ENCODE measurements at regions not wholly inside any gene's neighbourhood (a gene's known extent, or its start where the extent isn't known, plus 50 kb on each side); places are given as distances from the start of the nearest gene placed in this dataset.

DNA sequence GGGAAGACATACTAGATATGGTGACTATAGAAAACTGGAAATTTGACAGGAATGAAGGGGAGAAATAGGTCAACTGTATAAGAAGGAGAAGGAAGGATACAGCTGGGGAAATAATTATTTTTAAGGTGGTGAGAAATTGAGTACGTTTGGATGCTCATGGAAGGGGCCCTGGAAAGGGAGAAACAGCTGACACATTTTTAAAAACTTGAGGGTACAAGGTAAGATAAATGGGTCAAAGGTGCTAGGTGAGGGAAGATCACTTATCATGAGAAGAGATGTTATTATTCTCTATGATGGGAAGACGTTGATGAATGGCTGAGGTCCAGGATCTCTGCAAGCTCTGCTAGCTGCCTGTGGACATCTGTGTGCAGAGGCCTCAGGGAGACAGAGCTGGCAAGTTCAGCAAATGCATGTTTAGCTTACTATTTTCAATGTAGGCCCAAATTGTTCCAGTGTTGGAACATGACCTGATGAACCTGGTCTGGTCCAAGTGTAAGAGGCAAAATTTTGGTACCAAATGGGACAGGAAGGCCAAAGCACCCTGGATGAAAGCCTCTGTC is 181.7 kb downstream of the MTRR start:
- no peak for DNase-seq (ENCODE audit: low spot score)

DNA sequence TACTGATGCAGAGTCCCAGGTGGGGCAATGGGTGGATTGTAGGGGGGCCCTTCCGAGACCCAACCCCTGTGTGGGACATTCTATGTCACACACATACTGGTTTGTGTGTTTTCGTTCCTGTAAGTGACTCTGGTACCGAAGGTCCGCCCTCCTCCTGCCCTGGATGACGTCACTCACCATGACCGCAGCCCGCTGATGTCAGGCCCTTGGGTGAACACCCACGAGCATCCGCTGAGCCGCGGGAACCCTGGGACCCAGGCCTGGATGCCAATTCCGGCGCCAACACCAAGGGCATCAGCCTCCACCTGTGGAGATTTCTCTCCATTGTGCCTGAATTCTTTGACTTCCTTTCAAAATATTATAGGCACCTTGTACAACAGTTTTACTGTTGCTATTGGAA is 184.3 kb downstream of the MTRR start:
- no peak for DNase-seq (ENCODE audit: low spot score)

DNA sequence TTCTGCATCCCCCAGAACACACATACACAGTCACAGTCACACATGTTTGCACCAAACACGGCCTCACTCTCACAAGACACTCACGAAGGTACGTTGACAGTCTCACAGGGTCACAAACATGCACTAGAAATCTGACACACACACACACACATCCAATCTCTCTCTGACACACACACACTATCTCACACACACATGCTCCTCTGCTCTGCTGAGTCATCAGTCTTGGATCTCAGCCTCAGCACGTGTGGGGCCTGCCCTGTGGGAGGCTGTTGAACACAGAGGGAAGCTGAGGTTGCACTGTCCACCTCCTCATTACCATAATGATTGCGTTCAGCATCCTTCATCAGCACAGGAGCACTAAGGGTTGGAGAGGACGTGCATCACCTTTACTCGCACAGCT is 188.8 kb downstream of the MTRR start:
- no peak for DNase-seq (ENCODE audit: low spot score)

DNA sequence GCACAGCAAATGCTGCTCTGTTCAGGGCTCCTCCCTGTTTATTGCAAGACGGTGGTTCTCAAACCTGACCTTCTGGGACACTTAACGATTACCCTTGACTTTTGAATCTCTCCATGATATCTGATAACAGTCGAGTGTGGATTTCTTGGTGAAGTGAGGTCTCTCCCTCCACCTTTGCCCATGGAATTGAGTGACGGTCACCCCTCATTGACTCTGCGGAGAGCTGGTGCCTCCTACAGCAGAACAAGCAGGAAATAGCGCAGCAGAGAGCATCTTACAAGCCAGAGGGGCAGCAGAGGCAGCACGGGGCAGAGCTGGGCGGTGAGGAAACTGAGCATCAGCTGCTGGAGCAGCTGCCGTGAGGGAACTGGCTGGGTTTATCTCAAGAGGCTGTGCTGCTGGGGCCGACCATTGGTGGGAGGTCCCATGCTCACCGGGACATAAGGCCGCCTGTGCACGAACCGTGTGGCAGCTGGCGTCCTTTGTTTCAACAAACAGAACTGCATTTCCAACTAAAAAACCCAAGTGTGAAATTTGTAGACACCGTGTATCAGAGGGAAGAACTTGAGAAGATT is 189.8 kb downstream of the MTRR start:
- no peak for DNase-seq (ENCODE audit: low spot score)

DNA sequence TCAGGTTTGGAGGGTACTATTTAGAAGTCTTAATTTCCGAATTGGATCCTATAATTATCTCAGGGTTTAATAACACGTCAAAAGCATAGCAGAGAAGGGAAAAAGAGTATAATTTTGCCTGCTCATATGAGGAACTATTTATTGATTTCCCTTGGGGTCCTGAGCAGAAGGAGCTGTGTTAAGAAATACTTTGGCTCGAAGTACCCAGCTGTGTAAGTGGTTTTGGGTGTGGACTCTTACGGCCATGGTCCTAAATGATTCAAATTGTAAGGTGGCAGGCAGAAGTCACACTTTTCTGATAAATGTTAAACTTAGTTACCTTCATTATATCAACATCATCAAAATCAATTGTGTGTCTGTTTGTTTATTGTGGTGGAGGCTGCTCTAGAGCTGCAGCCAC is 190.4 kb downstream of the MTRR start:
- DNase-seq (ENCODE audit: low spot score) = no peak

DNA sequence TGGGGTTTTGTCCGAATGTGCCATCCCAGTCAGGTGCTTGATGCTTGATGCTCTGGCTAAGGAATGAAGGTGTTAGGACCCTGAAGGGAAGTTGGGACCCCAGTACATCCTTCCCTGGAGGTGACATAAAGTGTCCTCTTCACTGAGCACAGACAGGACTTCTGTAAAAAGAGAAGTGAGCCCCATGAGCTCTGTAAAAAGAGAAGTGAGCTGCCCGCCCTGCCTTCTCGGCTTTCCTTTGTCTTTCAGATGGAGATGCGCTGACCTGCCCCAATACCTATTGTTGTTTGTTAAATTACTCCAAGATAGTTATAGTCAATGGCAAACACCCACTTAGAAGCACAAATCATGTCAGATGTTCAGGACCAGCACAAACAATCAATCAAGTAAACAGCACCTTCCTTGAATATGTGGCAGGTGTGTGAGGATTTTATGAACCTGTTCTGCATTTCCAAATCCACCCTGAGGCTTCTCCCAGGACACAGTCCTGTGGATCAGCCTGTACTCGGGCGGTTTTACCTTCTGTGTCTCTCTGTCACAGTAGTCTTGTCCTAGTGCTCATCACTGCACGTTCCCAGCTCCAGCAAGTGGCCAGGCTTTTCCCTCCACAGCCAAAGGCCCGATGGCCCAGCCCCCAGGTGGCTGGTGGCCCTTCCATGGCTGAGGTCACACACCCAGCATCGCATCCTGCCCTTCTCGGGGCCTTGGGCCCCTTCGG is 191.4 kb downstream of the MTRR start:
- no peak for DNase-seq (ENCODE audit: low spot score)

DNA sequence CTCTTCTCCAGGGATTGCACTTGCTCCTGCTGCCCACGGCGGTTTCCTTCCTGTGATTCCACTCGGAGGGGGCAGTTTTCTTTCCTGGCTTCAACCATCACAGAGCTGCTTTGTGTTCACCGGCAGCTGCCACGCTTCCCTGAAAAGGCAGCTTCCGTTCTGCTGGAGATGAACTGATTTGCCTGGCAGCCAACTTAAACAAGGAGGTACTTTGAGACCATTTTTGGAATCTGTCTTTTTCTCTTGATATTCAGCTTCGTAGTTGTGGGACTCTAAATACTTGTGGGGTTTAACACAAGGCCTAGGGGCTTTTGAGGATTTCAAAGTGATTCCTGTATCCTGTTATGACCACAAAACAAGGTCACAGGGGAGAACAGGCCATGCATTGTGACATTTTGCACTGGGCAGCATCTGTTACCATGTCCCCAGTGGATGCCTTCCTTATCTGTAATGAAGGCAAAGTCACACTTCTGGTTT is 192.0 kb downstream of the MTRR start:
- no peak for DNase-seq (ENCODE audit: low spot score)

DNA sequence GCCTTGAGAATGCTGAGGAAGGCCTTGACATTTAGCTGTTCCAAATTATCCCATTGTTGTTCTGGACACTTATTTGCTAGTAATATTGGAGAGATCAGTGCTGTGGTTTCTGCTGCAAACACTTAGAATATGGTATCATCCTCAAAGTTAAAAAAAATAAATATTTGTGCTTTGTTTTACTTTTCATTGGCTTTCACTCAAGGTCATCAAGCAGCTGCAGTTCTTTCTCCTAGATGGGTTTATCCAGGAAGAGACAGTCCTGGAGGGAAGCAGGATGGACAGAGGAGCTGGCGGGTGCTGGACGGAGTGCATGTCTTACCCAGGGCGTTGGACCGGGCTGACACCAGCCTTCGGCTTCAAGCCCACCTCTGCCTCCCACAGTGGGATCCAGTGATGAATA is 193.6 kb downstream of the MTRR start:
- DNase-seq (ENCODE audit: low spot score) = no peak

DNA sequence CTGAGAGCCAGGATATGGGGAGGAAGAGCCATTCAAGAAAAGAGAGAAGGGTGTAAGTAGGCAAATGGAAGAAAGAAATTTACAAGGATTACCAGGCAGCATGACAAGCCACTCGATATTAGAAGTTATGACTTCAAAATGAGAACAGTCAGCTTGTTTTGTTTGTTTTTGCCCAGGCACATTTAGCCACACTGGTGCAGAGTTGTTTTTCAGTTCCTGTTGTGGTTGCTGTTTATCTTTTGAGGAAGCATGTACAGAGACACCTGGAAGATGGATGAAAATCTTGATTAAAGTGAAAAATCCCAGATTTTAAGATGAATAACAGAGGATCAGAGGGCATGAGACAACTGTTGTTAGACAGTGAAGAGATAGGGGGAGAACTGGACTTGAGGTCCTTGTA is 199.1 kb downstream of the MTRR start:
- DNase-seq (ENCODE audit: low spot score) = no peak

DNA sequence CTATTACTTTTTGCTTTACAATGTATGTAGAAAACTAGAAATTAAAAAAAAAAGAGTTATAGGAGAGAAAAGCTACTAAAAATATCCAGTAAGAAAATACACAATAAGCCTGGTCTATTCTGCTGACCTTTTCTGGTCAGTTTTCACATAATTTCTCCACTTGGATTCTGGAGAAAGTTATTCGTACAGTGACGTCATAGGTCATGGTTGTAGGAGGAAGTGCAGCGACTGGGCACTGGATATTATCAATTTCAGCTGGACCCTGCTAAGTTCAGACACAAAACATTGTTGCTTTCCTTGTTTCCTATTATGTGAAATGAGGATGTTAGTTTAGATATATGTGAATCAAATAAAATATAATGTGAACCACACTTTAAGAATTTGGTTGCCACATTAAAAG is 201.2 kb downstream of the MTRR start:
- no peak for DNase-seq (ENCODE audit: low spot score)

DNA sequence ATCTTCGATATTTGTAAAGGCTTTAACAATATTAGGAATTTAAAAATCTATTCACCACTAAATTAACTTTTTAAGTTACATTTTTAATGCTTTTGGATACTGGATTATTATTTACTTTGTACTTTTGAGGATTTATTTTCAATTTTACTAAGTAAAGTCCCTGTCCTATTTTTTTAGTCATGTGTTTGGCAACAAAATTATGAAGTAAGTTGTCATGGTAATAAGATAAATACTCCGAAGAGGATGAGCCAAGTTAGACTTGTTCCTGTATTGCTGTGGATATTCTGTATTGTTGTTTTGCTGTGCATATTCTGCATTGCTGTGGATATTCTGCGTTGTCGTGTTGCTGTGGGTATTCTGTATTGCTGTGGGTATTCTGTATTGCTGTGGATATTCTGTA is 210.1 kb downstream of the MTRR start:
- no peak for DNase-seq (ENCODE audit: low spot score)

DNA sequence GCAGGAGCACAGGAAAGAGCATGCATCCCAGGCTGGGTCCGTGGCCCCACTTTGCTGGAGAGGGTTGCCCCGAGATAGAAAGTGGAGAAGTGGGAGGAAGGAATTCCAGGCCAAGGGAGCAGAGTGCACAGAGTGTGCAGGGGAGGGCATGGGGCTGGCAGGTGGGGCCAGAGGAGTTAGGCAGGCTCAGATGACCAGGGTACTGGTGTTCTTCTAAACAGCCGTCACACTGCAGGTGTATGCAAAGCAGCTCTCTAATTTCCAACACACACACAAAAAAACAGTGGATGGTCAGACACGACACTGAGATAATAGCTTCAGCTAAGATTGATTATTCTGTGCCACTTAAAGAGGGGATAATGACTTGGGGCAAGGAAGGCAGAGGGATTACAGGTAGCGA is 212.2 kb downstream of the MTRR start:
- no peak for DNase-seq (ENCODE audit: low spot score)

DNA sequence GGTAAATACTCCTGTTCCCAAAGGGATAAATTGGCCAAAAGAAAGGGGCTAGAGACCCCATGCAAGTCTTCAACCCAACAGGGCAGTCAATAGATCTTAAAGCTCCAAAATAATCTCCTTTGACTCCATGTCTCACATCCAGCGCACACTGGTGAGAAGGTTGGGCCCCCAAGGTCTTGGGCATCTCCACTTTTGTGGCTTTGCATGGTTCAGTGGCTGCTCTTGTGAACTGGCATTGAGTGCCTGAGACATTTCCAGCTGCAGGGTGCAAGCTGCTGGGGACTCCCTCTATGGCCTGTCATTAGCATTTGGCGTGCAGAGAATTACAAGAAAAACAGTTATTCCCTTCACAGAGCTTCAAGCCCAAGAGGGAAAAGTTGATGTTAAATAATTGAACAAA is 224.7 kb downstream of the MTRR start:
- DNase-seq (ENCODE audit: low spot score) = no peak

DNA sequence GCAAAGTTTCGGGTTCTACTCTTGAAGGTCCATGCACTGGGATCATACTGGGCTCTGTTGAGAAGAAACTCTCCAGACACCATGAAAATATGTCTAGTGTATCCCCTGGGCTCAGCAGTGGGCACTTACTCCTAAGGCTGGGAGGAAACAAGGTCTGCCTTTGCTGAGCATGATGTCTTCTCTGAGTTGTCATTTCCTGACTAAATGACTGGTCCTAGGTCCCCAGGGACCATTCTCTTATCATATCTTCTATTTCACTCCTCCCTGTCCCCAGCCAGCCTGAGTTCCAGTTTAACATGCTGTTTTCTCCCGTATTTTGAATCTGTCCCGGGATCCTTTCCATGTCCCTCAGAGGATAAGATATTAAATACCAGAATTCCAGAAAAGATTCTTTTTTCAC is 225.4 kb downstream of the MTRR start:
- no peak for DNase-seq (ENCODE audit: low spot score)

DNA sequence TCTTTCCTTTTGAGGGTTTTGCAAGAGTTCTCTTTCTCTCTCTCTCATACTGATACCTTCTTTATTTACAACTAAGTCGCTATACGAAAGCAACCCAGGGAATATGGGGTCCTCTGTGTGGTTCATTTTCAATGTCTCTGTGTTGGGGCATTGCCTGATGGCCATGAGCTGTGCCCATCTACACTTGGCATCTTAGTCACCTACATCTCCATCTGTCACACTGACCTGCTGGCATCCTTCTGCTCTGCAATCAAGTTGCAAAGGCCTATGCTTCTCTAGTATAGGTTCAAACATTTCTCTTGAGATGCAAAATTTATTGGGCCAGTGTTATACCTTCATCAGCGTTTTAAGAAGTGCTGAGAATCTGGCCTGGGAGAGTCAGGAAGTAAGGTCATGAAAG is 228.2 kb downstream of the MTRR start:
- no peak for DNase-seq (ENCODE audit: low spot score)

DNA sequence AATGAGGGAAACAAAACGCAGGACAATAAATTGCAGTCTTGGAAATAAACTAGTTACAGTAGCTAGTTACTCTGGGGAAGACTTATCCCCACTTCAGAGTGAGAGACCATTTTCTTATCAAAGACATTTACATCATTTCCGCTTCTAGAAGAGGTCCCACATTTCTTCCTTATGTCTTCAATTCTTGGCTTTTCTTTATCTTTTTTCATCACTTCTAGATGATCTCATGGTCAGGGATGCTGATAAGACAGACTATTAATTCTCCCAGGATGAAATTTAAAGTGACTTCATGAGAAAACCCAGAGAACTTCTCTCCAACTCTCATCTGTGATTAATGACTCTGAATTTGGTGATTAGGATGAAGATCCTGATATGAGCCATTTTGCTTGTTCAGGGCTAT is 229.1 kb downstream of the MTRR start:
- no peak for DNase-seq (ENCODE audit: low spot score)

DNA sequence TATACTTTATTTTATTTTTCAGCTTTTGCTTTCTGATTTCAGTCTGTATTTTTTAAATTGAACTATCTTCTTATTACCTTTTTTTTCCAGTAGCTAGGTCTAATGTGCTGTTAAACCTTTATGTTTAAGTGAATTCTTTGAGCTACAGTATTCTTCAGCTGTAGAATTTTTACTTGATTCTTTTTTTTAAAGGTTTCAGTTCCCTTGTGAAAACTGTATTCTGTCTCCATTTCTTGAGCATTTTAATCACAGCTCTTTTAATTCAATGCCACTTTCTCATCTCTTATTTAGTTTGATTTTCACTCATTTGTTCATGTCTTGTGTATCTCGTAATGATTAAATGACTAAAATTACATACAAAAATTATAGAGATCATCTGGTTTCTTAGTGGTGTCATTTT is 233.8 kb downstream of the MTRR start:
- DNase-seq (ENCODE audit: low spot score) = no peak

DNA sequence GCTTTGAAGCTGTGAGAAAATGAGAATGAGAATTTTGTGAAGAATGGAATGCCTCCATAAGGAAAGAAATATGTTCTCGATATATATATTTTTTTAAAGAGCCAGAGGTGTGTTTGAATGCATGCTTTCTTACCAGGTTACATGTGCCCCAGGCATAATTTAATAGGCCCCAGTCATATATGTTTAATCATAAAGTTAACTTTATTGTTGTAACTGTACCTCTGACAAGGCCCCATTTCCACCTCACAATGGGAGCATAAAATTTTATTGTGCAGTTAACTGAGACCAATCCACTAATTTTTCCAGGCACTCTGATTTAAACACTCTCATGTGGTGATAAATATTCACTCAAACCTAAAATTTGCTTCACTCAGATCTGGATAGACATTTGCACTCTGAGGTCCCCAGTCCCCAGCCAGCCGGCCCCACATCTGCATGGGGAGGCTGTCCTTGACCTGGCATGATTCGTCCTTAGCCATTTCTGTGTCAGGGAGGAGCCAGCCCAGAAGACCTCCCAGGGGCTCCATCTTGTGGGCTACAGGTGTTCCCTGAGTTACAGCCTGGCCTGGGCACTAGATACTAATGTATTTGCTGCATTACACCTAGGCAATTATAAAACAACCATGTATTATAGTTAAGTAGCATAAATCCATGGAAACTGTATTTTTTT is 245.8 kb downstream of the MTRR start:
- no peak for DNase-seq (ENCODE audit: low spot score)

DNA sequence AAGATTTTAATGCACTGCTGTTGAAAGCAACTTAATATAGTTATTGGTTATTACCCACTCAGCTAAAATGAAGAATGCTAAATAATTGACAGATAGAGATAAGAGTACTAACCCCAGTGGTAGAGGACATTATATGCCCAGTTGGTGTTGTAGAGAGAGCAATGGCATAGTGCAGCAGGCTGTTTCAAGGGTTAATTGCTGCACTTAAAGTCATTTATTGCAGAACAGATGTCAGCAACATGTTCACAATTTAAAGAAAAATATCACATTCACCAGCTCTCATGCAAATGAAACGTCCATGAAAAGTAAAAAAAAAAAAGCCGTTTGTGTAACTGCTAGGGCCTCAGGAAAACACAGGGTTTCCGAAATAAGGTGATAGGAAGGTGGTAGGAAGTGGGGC is 254.6 kb downstream of the MTRR start:
- no peak for DNase-seq (ENCODE audit: low spot score)

DNA sequence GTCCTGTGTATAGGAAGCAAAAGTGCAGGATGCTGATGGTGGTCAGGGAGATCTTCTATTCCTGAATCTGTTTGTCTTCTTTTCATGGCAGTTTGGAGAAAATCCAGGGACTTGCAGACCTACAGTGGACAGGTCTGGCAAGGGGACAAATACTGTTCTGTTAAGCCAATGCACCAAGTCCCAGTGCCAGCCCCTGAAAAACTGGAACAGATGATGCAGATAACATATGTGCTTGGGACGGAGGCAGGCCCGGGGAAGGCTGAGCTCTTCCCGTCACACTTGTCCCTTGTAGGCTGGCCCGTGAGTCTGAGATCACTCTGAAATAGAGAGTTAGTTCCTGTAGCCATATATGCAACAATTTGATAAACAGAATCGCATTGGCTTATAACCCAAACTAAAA is 265.7 kb downstream of the MTRR start:
- no peak for DNase-seq (ENCODE audit: low spot score)

DNA sequence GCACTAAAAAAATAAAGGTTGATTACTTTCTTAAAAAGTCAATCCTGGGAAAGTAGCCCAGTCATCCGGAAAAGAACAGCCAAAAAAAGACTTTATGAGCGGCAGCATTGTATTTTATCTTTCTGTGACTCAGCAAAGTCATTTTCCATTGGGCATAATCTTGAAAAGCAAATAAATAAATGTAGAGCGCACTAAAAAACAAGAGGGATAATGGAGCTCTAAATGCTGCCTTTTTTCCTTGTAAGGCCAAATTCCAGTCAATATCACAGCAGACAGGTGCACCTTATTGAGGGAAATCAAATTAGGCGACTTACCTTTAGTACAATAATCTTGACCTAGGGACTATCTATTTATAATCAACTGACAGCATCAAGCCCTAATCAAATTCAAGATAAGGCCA is 266.8 kb downstream of the MTRR start:
- no peak for DNase-seq (ENCODE audit: low spot score)

DNA sequence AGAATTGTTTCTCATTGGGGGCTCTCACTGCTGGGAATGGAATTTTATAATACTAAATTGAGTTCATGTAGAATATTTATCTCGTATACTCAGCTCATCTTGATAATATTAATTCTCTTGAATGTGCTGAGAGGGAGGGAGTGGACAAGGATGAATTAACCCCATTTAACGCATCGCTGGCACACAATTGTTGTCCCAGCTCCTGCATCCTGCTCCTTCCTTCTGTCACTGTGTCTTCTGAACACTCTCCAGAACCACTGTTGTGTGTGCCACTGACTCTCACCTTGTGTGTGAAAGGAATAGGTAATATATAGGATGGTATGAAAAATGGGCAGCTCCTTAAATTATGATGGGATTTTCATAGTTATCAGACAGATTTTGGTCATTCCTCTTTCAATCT is 267.3 kb downstream of the MTRR start:
- DNase-seq (ENCODE audit: low spot score) = no peak

DNA sequence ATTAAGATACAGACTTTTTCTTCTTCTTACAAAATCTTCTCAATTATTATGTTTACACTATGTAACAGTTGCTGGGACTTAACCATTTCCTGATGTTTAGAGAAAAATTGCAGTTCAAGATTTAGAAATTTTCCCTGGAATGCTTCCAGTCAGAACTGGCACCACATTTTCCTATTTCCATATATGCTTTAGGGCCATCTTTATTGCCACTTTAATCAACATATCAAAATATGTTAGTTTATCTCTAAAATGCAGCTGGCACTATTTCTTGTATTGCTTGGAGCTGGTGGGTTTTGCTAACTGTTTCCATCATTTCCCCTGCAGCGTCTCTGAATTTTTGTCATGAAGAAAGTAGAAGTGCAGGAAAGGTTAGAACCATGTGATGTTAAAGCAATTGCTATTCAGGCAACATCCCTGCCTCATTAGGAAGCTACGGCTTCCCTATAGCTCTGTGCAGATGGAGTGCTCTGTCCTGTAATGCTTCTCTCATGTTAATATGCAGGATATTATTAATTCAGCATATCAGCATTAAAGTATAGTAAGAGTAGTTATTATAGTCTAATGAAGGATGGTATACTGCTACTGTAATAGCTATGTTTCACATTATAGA is 269.1 kb downstream of the MTRR start:
- DNase-seq (ENCODE audit: low spot score) = no peak
